NB4 (cell line): ENCODE measurements at regions not wholly inside any gene's neighbourhood (a gene's known extent, or its start where the extent isn't known, plus 50 kb on each side); places are given as distances from the start of the nearest gene placed in this dataset.

Experiments
- MYC ChIP-seq: IDR thresholded peaks from 2 replicates; pipeline ENCODE4 v1.6.1; 2011; ENCODE audit warnings: low read depth, low read length
- POLR2A ChIP-seq: IDR thresholded peaks from 2 replicates; pipeline ENCODE4 v1.6.1; 2011; ENCODE audit warnings: mild to moderate bottlenecking; ENCODE audit not compliant: insufficient read length; ENCODE audit errors: extremely low read depth
- TF ChIP-seq, protein P1 (sequence below): IDR thresholded peaks from one replicate; pipeline ENCODE4 v1.5.1; 2012; ENCODE audit warnings: low read depth, low read length
- TF ChIP-seq, protein P2 (sequence below): IDR thresholded peaks from 2 replicates; pipeline ENCODE4 v1.6.1; 2011; ENCODE audit warnings: low read depth, low read length

GRCh38 chr4:149997881-149998421 lies 80.3 kb upstream of the DCLK2 start:
- TF ChIP-seq POLR2A (no peak), MYC (no peak)
- TF ChIP-seq, protein P1, sequence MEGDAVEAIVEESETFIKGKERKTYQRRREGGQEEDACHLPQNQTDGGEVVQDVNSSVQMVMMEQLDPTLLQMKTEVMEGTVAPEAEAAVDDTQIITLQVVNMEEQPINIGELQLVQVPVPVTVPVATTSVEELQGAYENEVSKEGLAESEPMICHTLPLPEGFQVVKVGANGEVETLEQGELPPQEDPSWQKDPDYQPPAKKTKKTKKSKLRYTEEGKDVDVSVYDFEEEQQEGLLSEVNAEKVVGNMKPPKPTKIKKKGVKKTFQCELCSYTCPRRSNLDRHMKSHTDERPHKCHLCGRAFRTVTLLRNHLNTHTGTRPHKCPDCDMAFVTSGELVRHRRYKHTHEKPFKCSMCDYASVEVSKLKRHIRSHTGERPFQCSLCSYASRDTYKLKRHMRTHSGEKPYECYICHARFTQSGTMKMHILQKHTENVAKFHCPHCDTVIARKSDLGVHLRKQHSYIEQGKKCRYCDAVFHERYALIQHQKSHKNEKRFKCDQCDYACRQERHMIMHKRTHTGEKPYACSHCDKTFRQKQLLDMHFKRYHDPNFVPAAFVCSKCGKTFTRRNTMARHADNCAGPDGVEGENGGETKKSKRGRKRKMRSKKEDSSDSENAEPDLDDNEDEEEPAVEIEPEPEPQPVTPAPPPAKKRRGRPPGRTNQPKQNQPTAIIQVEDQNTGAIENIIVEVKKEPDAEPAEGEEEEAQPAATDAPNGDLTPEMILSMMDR = no peak
- TF ChIP-seq, protein P2, sequence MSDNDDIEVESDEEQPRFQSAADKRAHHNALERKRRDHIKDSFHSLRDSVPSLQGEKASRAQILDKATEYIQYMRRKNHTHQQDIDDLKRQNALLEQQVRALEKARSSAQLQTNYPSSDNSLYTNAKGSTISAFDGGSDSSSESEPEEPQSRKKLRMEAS = no peak
